ENCODE measurements at regions not wholly inside any gene's neighbourhood (a gene's known extent, or its start where the extent isn't known, plus 50 kb on each side); places are given as distances from the start of the nearest gene placed in this dataset.

GRCh38 chr4:81827577-81828202, 356.0 kb upstream of the RASGEF1B start:
- no peaks in the 10 kb centered on the region for H3K36me3 ChIP-seq (ENCODE audit: control insufficient read depth, insufficient read depth, low read length)
- H3K9ac ChIP-seq (ENCODE audit: extremely low read depth, low read length, poor library complexity, severe bottlenecking): no peak overlapping the region
- Mint-ChIP-seq H3K27ac (no peak overlapping the region), H3K4me1 (no peaks in the 10 kb centered on the region), H3K4me3 (no peak overlapping the region), H3K9me3 (no peaks in the 10 kb centered on the region), H3K27me3 (ENCODE audit: insufficient read depth) (no peaks in the 10 kb centered on the region), H3K36me3 (ENCODE audit: low read depth) (no peaks in the 10 kb centered on the region)
- no peaks in the 10 kb centered on the region for H3K27me3 ChIP-seq (ENCODE audit: control insufficient read depth, insufficient read depth, low read length, poor library complexity, severe bottlenecking)
- no peak overlapping the region for H3K27ac ChIP-seq (ENCODE audit: low read depth, low read length)
- TF ChIP-seq CTCF (conservative IDR thresholded peaks at IDR 0.05): no peak
- DNase-seq: no peak
- H3K4me1 ChIP-seq (ENCODE audit: control insufficient read depth, insufficient read depth, low read length): no peaks in the 10 kb centered on the region
- WGBS, 2 experiments (ENCODE audit: insufficient coverage in 1 of 2, insufficient read length in 1 of 2): 93 to 94% methylated on average over 2 to 4 of the region's 4 CpGs
- H3K9me3 ChIP-seq (ENCODE audit: control insufficient read depth, low read length): no peaks in the 10 kb centered on the region
- no peak overlapping the region for H3K4me3 ChIP-seq (ENCODE audit: low read length)

- DNase-seq: no peak
- Mint-ChIP-seq H3K4me1 (no peaks in the 10 kb centered on the region), H3K27me3 (ENCODE audit: insufficient read depth) (no peaks in the 10 kb centered on the region), H3K36me3 (ENCODE audit: low read depth) (no peaks in the 10 kb centered on the region), H3K9me3 (no peaks in the 10 kb centered on the region), H3K4me3 (no peak overlapping the region), H3K27ac (no peak overlapping the region)
- Histone ChIP-seq H3K4me3 (ENCODE audit: low read length) (no peak overlapping the region), H3K4me1 (ENCODE audit: control insufficient read depth, insufficient read depth, low read length) (no peaks in the 10 kb centered on the region), H3K36me3 (ENCODE audit: control insufficient read depth, insufficient read depth, low read length) (no peaks in the 10 kb centered on the region), H3K27ac (ENCODE audit: low read depth, low read length) (no peak overlapping the region), H3K27me3 (ENCODE audit: control insufficient read depth, insufficient read depth, low read length, poor library complexity, severe bottlenecking) (no peaks in the 10 kb centered on the region), H3K9me3 (ENCODE audit: control insufficient read depth, low read length) (no peaks in the 10 kb centered on the region), H3K9ac (ENCODE audit: extremely low read depth, low read length, poor library complexity, severe bottlenecking) (no peak overlapping the region)
- TF ChIP-seq CTCF (conservative IDR thresholded peaks at IDR 0.05): no peak
- WGBS, 2 experiments (ENCODE audit: insufficient coverage in 1 of 2, insufficient read length in 1 of 2): 91 to 100% methylated on average over 2 to 6 of the region's 6 CpGs
Measured at GRCh38 chr4:81826817-81827424, 355.2 kb upstream of the RASGEF1B start.

- Mint-ChIP-seq H3K36me3 (ENCODE audit: low read depth) (no peaks in the 10 kb centered on the region), H3K4me1 (no peaks in the 10 kb centered on the region), H3K27me3 (ENCODE audit: insufficient read depth) (no peaks in the 10 kb centered on the region), H3K4me3 (no peak overlapping the region), H3K27ac (no peak overlapping the region), H3K9me3 (no peaks in the 10 kb centered on the region)
- no peak overlapping the region for H3K9ac ChIP-seq (ENCODE audit: extremely low read depth, low read length, poor library complexity, severe bottlenecking)
- H3K9me3 ChIP-seq (ENCODE audit: control insufficient read depth, low read length): no peaks in the 10 kb centered on the region
- 90% methylated on average over 1 of the region's 1 CpG; no CpG with 5 or more reads in 1 of the 2 experiments for WGBS, 2 experiments (ENCODE audit: insufficient coverage in 1 of 2, insufficient read length in 1 of 2)
- no peak overlapping the region for H3K27ac ChIP-seq (ENCODE audit: low read depth, low read length)
- no peaks in the 10 kb centered on the region for H3K27me3 ChIP-seq (ENCODE audit: control insufficient read depth, insufficient read depth, low read length, poor library complexity, severe bottlenecking)
- DNase-seq: no peak
- no peak for TF ChIP-seq CTCF (conservative IDR thresholded peaks at IDR 0.05)
- H3K4me3 ChIP-seq (ENCODE audit: low read length): no peak overlapping the region
- H3K36me3 ChIP-seq (ENCODE audit: control insufficient read depth, insufficient read depth, low read length): no peaks in the 10 kb centered on the region
- H3K4me1 ChIP-seq (ENCODE audit: control insufficient read depth, insufficient read depth, low read length): no peaks in the 10 kb centered on the region
Measured at GRCh38 chr4:81826335-81826734, 354.6 kb upstream of the RASGEF1B start.
